GM19372 (cell line): ENCODE measurements at regions not wholly inside any gene's neighbourhood (a gene's known extent, or its start where the extent isn't known, plus 50 kb on each side); places are given as distances from the start of the nearest gene placed in this dataset.

Experiments used
- ATAC-seq: cut with Tn5 transposase; IDR thresholded peaks from one replicate; pipeline ENCODE4 v1.9.1; 2021; ENCODE audit warnings: mild to moderate bottlenecking, low read depth, moderate library complexity; ENCODE audit not compliant: unreplicated experiment

DNA sequence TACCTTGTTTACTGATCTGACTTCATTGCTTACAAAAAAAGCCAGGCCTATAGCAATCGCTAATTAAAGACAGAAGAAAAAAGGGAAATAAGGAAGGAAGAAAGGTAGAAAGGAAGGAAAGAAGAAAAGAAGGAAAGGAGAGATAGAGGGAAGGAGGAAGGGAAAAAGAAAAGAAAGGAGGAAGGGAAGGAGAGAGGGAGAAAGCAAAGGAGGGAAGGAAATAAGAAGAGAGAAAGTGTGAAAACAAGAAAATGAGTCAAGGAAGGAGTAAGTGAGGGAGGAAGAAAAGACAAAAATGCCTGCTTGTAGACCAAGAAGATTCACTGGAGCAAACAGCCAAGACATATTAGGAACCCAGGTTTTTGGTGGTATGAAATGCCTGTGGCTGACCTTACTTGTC is 57.0 kb upstream of the MAGEB16 start:
- no peak for ATAC-seq

DNA sequence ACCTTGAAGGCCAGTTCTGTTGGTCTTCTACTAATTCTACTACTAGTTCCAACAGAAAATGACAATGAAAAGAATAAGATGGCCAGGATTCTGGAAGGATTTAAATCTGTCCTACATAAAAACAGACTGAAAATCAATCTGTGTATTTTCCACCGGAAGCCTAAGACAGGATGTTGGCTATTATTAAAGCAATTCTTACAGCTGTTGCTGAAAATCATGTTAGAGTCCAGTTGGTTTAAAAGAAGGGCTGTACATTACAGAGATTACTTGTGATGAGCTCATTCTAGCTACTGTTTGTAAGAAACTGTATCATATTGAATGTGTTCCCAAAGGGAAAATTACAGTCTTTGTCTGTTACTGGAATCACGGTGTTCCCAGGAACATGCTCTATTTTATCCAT is 54.8 kb upstream of the MAGEB16 start:
- ATAC-seq = no peak
